Bronchial epithelial cell (primary cell): ENCODE measurements at regions not wholly inside any gene's neighbourhood (a gene's known extent, or its start where the extent isn't known, plus 50 kb on each side); places are given as distances from the start of the nearest gene placed in this dataset.
A peak's percentile ranks its signal among the peaks of the same experiment; 100 is the strongest.

Experiments
- DNase-seq: peaks from one replicate; pipeline ENCODE4 v3.0.0-alpha.2; 2010; ENCODE audit warnings: low read depth
- FAIRE-seq: peaks from 2 replicates; lab custom pipeline; 2011; peaks lifted over from hg19 to GRCh38; lab: Jason Lieb, UNC
- H3K27me3 ChIP-seq: 2 replicates; pipeline ENCODE4 v1.5.1; 2011; ENCODE audit warnings: low read length; ENCODE audit not compliant: control insufficient read depth, insufficient read depth
- H3K36me3 ChIP-seq: 2 replicates; pipeline ENCODE4 v1.5.1; 2011; ENCODE audit warnings: low read length; ENCODE audit not compliant: control insufficient read depth, insufficient read depth
- H3K4me3 ChIP-seq: 2 replicates; pipeline ENCODE4 v1.5.1; 2011; ENCODE audit warnings: mild to moderate bottlenecking, low read depth, low read length, control low read depth
- CTCF ChIP-seq: IDR thresholded peaks from 2 replicates; pipeline ENCODE4 v1.5.1; 2011; ENCODE audit warnings: mild to moderate bottlenecking, moderate library complexity, low read length, control low read depth, inconsistent platforms; ENCODE audit not compliant: insufficient read depth, severe bottlenecking

DNA sequence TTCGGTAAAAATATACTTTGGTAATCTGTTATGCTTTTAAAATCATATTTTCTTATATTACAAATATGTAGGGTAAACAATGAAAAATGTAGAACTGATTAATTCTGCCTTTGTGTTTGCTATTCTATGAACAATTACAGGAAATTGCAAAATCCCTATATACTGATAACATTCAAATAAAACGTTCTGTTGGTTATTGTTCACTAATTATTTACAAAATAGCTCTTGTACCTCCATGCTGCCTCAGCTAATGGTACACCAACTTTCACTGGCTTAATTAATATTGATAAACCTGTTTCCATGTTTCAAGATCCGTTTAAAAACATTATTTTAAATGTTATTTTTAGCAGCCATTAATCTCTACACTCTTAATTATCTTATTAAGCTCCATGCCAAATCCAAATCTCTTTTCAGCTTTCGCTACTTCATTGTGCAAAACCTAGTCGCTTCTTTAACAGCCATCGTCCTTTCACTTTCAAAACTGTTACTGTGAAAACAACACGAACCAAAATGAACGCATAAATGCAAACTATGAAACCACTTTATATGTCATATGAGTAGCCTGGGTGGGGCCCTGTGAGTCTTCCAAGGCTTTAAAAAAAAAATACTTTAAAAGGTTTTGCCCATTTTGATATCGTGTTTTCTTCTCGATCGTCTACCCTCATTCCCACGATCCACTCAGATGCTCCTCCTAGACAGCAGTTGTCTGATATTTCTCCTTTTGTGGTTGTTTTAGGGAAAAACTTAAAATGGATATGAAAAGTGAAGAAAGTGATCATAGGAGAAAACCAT is 807.1 kb downstream of the USP25 start:
- DNase-seq = peak; percentile 46
- Histone ChIP-seq H3K27me3 (no peaks in the 10 kb centered on the region), H3K36me3 (no peaks in the 10 kb centered on the region), H3K4me3 (peak overlapping the region; percentile 40)
- no peak for TF ChIP-seq CTCF
- no peak for FAIRE-seq

DNA sequence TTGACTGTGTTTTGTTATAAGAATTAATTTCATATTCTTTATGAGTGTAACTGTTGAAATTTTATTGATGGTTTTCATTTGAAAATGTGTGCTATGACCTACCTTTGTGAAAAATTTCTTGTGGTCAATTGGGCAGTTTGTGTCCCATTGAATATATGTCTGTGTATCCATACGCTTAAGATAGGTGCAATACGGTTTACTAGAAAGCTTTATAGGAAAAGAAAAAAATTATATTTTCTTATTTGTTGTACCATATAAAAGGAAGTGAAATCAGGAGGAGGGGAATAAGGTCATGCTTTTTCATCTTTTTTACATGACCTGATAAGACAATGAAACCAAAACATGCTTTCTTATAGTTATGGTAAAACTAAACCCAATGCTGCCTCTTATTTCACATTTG is 807.7 kb downstream of the USP25 start:
- Histone ChIP-seq H3K36me3 (no peaks in the 10 kb centered on the region), H3K27me3 (no peaks in the 10 kb centered on the region), H3K4me3 (peak overlapping the region; percentile 40)
- no peak for FAIRE-seq
- TF ChIP-seq CTCF = no peak
- no peak for DNase-seq

- Histone ChIP-seq H3K4me3 (no peak overlapping the region), H3K36me3 (no peaks in the 10 kb centered on the region), H3K27me3 (no peaks in the 10 kb centered on the region)
- no peak for FAIRE-seq
- no peak for TF ChIP-seq CTCF
- DNase-seq = no peak
Measured at GRCh38 chr21:16538405-16538804, 808.6 kb downstream of the USP25 start.

DNA sequence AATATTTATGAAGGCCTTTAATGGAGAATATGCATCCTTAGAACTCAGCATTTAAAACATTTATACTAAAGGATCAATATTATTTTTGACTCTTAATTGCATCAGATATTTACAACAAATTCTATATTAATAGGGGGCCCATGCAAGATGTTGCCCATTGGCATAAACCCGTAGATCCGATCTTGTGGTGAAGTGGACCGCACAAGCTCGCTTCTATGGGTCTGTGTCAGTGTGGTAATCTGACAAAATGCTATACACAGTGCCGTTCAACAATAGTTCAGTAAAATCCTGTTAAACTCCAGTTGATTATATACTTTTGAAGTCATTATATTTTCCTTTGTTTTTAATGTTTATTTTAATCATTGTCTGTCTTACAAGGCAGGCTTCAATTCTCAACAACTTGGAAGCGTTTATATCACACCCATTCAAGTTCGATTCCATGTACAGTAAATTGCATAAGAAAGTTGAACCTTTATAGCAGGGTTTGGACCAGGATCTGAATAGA is 809.2 kb downstream of the USP25 start:
- H3K36me3 ChIP-seq = no peaks in the 10 kb centered on the region
- no peak overlapping the region for H3K4me3 ChIP-seq
- no peak for DNase-seq
- no peak for TF ChIP-seq CTCF
- FAIRE-seq = no peak
- H3K27me3 ChIP-seq = no peaks in the 10 kb centered on the region

DNA sequence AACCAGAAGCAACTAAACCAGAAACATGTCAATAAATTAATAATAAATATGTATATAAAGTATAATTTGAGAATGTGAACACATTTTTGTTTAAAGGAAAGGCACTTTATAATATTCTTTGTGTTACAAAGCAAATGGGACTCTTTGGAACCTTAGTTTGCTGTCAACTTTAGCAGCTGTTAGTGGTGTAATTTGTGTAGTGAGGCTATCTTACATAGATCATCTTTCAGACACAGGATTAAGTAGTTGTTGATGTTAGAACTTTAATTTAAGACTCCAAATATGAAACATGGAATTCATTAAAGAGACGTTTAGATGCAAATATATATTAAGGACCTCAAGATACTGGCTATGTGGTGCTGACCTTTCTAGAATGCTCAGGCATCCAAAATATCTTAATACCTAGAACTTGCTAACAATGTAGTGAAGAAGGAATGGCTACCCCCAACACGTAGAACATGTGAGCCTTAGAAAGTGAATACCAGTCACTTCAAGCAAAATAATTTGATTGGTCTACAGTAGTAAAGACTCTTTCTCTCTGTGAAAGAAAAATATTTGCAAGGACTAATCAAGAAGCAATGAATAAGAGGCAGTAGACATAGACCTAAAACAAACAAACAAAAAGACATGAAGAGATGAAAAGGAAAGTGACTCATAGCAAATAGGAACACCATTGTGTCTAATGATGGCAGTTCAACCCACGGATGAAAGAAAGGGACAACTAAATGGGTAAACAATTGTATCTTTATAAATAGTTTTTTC is 811.4 kb downstream of the USP25 start:
- peak; percentile 48 for DNase-seq
- Histone ChIP-seq H3K36me3 (no peaks in the 10 kb centered on the region), H3K27me3 (no peaks in the 10 kb centered on the region), H3K4me3 (no peak overlapping the region)
- no peak for TF ChIP-seq CTCF
- no peak for FAIRE-seq
